ENCODE measurements at regions not wholly inside any gene's neighbourhood (a gene's known extent, or its start where the extent isn't known, plus 50 kb on each side); places are given as distances from the start of the nearest gene placed in this dataset.

- H3K27me3 Mint-ChIP-seq, result peaks cover 5% of the 10 kb centered on the region
Observed at GRCh38 chr11:36722421-36722820, 124.4 kb upstream of the RAG2 start.

DNA sequence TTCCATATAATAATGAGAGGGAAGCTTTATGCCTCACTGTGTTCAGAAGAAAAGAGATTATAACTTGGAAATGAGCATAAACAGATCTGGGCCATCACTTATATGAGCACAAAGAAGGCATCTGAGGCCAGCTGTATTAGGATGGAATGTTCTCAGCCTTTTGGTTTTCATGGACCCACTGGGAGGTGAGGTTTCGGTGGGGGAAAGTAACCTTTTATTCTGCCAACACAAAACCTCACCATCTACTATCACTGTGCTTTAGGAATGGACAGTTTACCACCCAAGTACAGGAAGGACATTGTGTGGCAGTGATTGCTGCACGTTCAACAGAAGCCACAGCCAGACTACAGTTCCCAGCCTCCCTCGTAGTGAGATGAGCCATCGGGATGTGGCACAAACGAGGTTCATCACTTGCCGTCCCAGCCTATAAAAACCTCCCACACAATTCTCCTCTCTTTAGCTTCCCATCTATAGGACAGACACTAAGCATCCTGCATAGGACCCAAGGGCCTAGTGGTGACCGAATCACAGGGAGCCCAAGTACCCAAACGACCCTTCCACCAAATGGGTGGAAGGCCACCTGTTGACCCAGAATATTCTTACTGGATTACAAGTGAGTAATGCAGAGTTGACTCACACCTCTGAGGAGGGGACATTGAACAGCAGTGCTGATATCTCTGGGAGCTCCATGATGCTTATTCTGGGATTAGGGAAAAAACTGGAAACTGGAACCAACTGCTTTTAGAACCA, 121.5 kb upstream of the RAG2 start:
- H3K27ac Mint-ChIP-seq, result no peak overlapping the region
- no peaks in the 10 kb centered on the region for H3K9me3 Mint-ChIP-seq (ENCODE audit: low read depth)
- H3K4me3 Mint-ChIP-seq (ENCODE audit: low read depth), result no peak overlapping the region
- TF ChIP-seq, protein P1, sequence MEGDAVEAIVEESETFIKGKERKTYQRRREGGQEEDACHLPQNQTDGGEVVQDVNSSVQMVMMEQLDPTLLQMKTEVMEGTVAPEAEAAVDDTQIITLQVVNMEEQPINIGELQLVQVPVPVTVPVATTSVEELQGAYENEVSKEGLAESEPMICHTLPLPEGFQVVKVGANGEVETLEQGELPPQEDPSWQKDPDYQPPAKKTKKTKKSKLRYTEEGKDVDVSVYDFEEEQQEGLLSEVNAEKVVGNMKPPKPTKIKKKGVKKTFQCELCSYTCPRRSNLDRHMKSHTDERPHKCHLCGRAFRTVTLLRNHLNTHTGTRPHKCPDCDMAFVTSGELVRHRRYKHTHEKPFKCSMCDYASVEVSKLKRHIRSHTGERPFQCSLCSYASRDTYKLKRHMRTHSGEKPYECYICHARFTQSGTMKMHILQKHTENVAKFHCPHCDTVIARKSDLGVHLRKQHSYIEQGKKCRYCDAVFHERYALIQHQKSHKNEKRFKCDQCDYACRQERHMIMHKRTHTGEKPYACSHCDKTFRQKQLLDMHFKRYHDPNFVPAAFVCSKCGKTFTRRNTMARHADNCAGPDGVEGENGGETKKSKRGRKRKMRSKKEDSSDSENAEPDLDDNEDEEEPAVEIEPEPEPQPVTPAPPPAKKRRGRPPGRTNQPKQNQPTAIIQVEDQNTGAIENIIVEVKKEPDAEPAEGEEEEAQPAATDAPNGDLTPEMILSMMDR (IDR thresholded peaks at IDR 0.05; ENCODE audit: unreplicated experiment), result no peak
- DNase-seq (ENCODE audit: low spot score, unreplicated experiment), result no peak
- no peaks in the 10 kb centered on the region for H3K36me3 Mint-ChIP-seq (ENCODE audit: insufficient read depth)
- H3K27me3 Mint-ChIP-seq, result peaks cover 5% of the 10 kb centered on the region
- no peaks in the 10 kb centered on the region for H3K4me1 Mint-ChIP-seq (ENCODE audit: low read depth)

More at GRCh38 chr11:36722421-36722820, 124.4 kb upstream of the RAG2 start:
- Mint-ChIP-seq H3K4me1 (ENCODE audit: low read depth) (no peaks in the 10 kb centered on the region), H3K27ac (no peak overlapping the region), H3K9me3 (ENCODE audit: low read depth) (no peaks in the 10 kb centered on the region), H3K36me3 (ENCODE audit: insufficient read depth) (no peaks in the 10 kb centered on the region), H3K4me3 (ENCODE audit: low read depth) (no peak overlapping the region)
- DNase-seq (ENCODE audit: low spot score, unreplicated experiment), result no peak
- TF ChIP-seq, protein P1 (IDR thresholded peaks at IDR 0.05; ENCODE audit: unreplicated experiment), result no peak

DNA sequence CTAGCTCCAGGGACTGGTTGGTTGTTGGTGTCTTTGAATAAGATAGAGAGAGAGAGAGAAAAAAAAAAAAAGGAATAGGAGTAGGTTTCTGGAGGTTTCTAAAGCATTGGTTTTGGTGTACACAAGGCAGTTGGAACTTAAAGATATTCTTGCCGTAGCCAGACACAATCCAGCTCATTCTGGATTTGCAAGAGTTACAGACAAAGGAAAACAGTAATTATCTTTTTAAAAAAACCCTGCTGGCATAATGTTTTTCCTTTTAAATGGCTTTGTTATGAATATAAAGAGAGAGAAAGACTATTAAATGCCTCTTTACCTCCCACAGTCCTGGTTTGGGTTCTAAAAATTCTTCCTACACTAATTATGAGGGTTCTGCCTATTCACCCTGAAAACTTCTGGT, 120.4 kb upstream of the RAG2 start:
- Mint-ChIP-seq H3K4me1 (ENCODE audit: low read depth) (no peaks in the 10 kb centered on the region), H3K4me3 (ENCODE audit: low read depth) (no peak overlapping the region)
- DNase-seq (ENCODE audit: low spot score, unreplicated experiment), result no peak

DNA sequence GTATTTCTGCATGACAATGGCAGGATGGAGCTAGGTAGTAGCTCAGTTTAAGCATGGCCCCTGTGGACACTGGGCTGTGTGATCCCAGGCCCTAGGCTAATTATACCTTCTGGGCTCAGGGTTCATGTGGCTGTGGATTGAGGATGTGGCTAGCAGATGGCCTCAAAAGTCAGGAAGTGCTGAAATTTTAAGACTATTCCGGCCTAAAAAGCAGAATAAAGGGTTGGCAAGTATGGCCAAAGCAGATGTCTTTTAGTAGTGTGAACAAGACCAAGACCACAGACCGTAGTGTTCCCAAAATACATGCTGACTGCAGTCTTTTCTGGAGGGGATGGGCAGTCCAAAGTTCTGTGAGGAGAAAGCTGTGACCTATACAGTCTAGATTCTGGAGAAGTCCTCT, 115.7 kb upstream of the RAG2 start:
- Mint-ChIP-seq H3K36me3 (ENCODE audit: insufficient read depth) (no peaks in the 10 kb centered on the region), H3K27me3 (peaks cover 5% of the 10 kb centered on the region), H3K9me3 (ENCODE audit: low read depth) (no peaks in the 10 kb centered on the region), H3K27ac (no peak overlapping the region), H3K4me3 (ENCODE audit: low read depth) (no peak overlapping the region), H3K4me1 (ENCODE audit: low read depth) (no peaks in the 10 kb centered on the region)
- TF ChIP-seq, protein P1 (IDR thresholded peaks at IDR 0.05; ENCODE audit: unreplicated experiment), result no peak
- DNase-seq (ENCODE audit: low spot score, unreplicated experiment), result no peak

More for the DNA sequence above, 120.4 kb upstream of the RAG2 start:
- Mint-ChIP-seq H3K9me3 (ENCODE audit: low read depth) (no peaks in the 10 kb centered on the region), H3K27me3 (peaks cover 5% of the 10 kb centered on the region), H3K36me3 (ENCODE audit: insufficient read depth) (no peaks in the 10 kb centered on the region), H3K27ac (no peak overlapping the region)
- TF ChIP-seq, protein P1 (IDR thresholded peaks at IDR 0.05; ENCODE audit: unreplicated experiment), result no peak

- Mint-ChIP-seq H3K9me3 (ENCODE audit: low read depth) (no peaks in the 10 kb centered on the region), H3K4me1 (ENCODE audit: low read depth) (no peaks in the 10 kb centered on the region), H3K27me3 (no peaks in the 10 kb centered on the region), H3K27ac (no peak overlapping the region), H3K36me3 (ENCODE audit: insufficient read depth) (no peaks in the 10 kb centered on the region), H3K4me3 (ENCODE audit: low read depth) (no peak overlapping the region)
- TF ChIP-seq, protein P1 (IDR thresholded peaks at IDR 0.05; ENCODE audit: unreplicated experiment), result no peak
- DNase-seq (ENCODE audit: low spot score, unreplicated experiment), result no peak
Observed at GRCh38 chr11:36711104-36711825, 113.2 kb upstream of the RAG2 start.
